ENCODE measurements at regions not wholly inside any gene's neighbourhood (a gene's known extent, or its start where the extent isn't known, plus 50 kb on each side); places are given as distances from the start of the nearest gene placed in this dataset.

GRCh38 chr2:118607641-118608040, 239.8 kb downstream of the EN1 start:
- H3K27me3 ChIP-seq: peaks cover 0 to 10% (median 0%) of the 10 kb centered on the region in 9 donors
- H3K36me3 ChIP-seq: no peaks in the 10 kb centered on the region
- WGBS, 4 donors: 73 to 89% (median 84%) methylated on average over 6 of the region's 6 CpGs
- H3K4me1 ChIP-seq: no peaks in the 10 kb centered on the region
- no peak for DNase-seq
- no peak overlapping the region for H3K27ac ChIP-seq
- intact Hi-C loops (cut with DNase I): no loop called here
- H3K4me3 ChIP-seq: no peak overlapping the region
- no peaks in the 10 kb centered on the region for H3K9me3 ChIP-seq
- no peak for ATAC-seq
- no peak for TF ChIP-seq CTCF (IDR thresholded peaks at IDR 0.05)
- TF ChIP-seq POLR2A (IDR thresholded peaks at IDR 0.05): no peak

DNA sequence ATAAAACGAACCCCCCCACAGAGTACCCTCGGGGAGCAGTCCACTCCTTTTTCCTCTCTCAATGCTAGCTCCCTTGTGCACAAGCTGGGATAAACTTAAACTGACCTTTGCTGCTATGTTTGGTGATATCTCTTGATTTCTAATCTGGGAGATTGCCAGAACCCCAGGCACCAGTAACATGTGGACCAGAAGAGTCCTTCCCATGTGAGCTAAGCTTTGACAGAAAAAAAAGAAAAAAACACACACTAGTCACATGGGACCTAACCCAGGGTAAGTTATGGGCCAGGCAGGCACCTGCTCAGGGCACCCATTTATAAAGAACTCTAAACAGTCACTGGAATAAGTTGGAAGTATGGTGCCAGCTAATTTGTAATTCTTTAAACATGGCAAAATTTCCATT, 242.6 kb downstream of the EN1 start:
- no peak for ATAC-seq
- Histone ChIP-seq H3K4me3 (no peak overlapping the region), H3K27me3 (peaks cover 0 to 5% (median 0%) of the 10 kb centered on the region in 9 donors), H3K27ac (no peak overlapping the region), H3K9me3 (peaks cover 0 to 5% (median 0%) of the 10 kb centered on the region in 12 donors), H3K4me1 (no peaks in the 10 kb centered on the region), H3K36me3 (no peaks in the 10 kb centered on the region)
- 11 to 21% (median 15%) methylated on average over 2 of the region's 2 CpGs for WGBS, 4 donors
- DNase-seq: no peak
- intact Hi-C loops (cut with DNase I): no loop called here
- TF ChIP-seq CTCF (IDR thresholded peaks at IDR 0.05) (no peak), POLR2A (IDR thresholded peaks at IDR 0.05) (no peak)

GRCh38 chr2:118604371-118604770, 243.1 kb downstream of the EN1 start:
- Histone ChIP-seq H3K9me3 (peaks cover 0 to 5% (median 0%) of the 10 kb centered on the region in 12 donors), H3K4me3 (no peak overlapping the region), H3K27me3 (peaks cover 0 to 5% (median 0%) of the 10 kb centered on the region in 9 donors), H3K4me1 (no peaks in the 10 kb centered on the region), H3K36me3 (no peaks in the 10 kb centered on the region), H3K27ac (no peak overlapping the region)
- TF ChIP-seq POLR2A (IDR thresholded peaks at IDR 0.05): no peak
- TF ChIP-seq CTCF (IDR thresholded peaks at IDR 0.05): no peak
- WGBS, 4 donors: 39 to 48% (median 42%) methylated on average over 4 of the region's 4 CpGs
- no peak for DNase-seq
- ATAC-seq: no peak
- intact Hi-C loops (cut with DNase I): no loop called here

DNA sequence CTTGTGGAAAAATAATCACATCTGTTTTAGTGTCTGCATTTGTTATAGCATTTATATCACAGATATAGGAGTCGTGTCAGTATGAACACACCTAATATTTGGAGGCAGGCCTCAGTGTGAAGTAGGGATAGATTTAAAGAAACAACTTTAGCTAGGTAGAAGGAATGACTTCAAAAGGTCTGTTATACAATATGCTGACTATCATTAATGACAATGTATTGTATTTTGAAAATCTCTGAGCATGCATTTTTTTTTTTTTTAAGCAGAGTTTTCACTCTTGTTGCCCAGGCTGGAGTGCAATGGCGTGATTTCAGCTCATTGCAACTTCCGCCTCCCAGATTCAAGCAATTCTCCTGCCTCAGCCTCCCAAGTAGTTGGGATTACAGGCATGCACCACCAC, 248.3 kb downstream of the EN1 start:
- Histone ChIP-seq H3K27ac (no peak overlapping the region), H3K9me3 (peaks cover 0 to 9% (median 0%) of the 10 kb centered on the region in 12 donors), H3K4me3 (no peak overlapping the region), H3K36me3 (no peaks in the 10 kb centered on the region), H3K4me1 (no peaks in the 10 kb centered on the region), H3K27me3 (no peaks in the 10 kb centered on the region)
- intact Hi-C loops (cut with DNase I): no loop called here
- no peak for DNase-seq
- no peak for ATAC-seq
- WGBS, 4 donors: 76 to 82% (median 79%) methylated on average over 3 of the region's 3 CpGs
- no peak for TF ChIP-seq POLR2A (IDR thresholded peaks at IDR 0.05)

DNA sequence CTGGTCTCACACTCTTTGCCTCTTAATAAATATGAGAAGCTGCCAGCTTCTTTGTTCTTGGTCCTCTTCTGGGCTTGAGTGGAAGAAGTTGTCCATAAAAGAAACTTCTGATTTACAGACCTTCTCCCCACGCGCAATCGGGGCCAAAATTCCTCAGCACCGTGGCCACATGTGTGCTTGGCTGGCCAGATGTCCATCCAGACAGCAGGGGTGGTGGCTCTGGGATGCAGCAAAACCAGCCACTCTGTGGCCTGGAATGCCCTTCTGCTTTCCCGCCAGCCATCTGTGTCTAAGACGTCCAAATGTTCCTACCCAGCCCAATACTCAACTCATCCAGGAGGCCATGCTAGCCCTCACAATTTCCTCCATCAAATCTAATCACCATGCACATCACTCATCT, 250.8 kb downstream of the EN1 start:
- DNase-seq: no peak
- H3K4me3 ChIP-seq: no peak overlapping the region
- H3K27me3 ChIP-seq: no peaks in the 10 kb centered on the region
- ATAC-seq: no peak
- WGBS, 4 donors: 90 to 94% (median 92%) methylated on average over 6 of the region's 6 CpGs
- H3K9me3 ChIP-seq: peaks cover 0 to 8% (median 0%) of the 10 kb centered on the region in 12 donors
- TF ChIP-seq POLR2A (IDR thresholded peaks at IDR 0.05) (no peak), CTCF (IDR thresholded peaks at IDR 0.05) (no peak)
- H3K27ac ChIP-seq: no peak overlapping the region
- no peaks in the 10 kb centered on the region for H3K36me3 ChIP-seq
- H3K4me1 ChIP-seq: no peaks in the 10 kb centered on the region
- intact Hi-C loops (cut with DNase I): no loop called here
